HepG2 (cell line): ENCODE measurements at regions not wholly inside any gene's neighbourhood (a gene's known extent, or its start where the extent isn't known, plus 50 kb on each side); places are given as distances from the start of the nearest gene placed in this dataset.

Experiments used
- ATAC-seq: fragments of 200-7000 bp; cut with Tn5 transposase; 3 replicates; pipeline ENCODE4 v1.9.1; 2020; ENCODE audit warnings: mild to moderate bottlenecking, moderate library complexity
- BruUV-seq: library from RNA; stranded (reverse); fragments of 400-500 nt; replicated peaks from 2 replicates; lab custom pipeline; 2021; lab: Mats Ljungman, UMichigan
- CTCF ChIA-PET: fragments of 300-600 bp; formaldehyde crosslinking; extraction: SDS; loops from one replicate; lab custom pipeline; 2021; ENCODE audit warnings: low total read pairs, inconsistent platforms, low intra/inter-chr PET ratio; lab: Yijun Ruan, JAX
- POLR2A ChIA-PET: fragments of 350-600 bp; sonication (Branson Sonifier 250); formaldehyde crosslinking; loops from one replicate; lab custom pipeline; 2020; ENCODE audit warnings: antibody characterized with exemption, inconsistent platforms; lab: Yijun Ruan, JAX
- DNase-seq: peaks from one replicate; pipeline ENCODE4 v3.0.0-alpha.2; 2015; ENCODE audit warnings: low spot score
- FAIRE-seq: peaks from 3 replicates; lab custom pipeline; 2011; peaks lifted over from hg19 to GRCh38; lab: Jason Lieb, UNC
- H2AFZ ChIP-seq: one replicate; pipeline ENCODE4 v1.6.1; 2011; ENCODE audit warnings: low read length, inconsistent platforms
- H3K27ac ChIP-seq: fragments of 300-600 bp; 3 replicates; pipeline ENCODE4 v1.8.0; 2011; ENCODE audit warnings: mixed run types, mild to moderate bottlenecking, mixed read lengths, low read length, inconsistent platforms; ENCODE audit not compliant: insufficient read depth; ENCODE audit errors: extremely low read length
- H3K27me3 ChIP-seq, 2 experiments: fragments of 200-600 bp in 1 of 2; 2 replicates in 1 of 2; 3 replicates in 1 of 2; pipeline versions ENCODE4 v1.6.0 to v1.8.0; 2011; ENCODE audit warnings: low read length in 2 of 2, mild to moderate bottlenecking in 2 of 2, moderate library complexity in 2 of 2, inconsistent platforms in 1 of 2; ENCODE audit not compliant: insufficient read depth in 2 of 2, control insufficient read depth in 1 of 2
- H3K36me3 ChIP-seq, 2 experiments: fragments of 200-600 bp in 1 of 2; replicated peaks in 1 of 2; 2 replicates in 1 of 2; 3 replicates in 1 of 2; pipeline versions ENCODE4 v1.5.1 to v1.8.0; 2011; ENCODE audit warnings: low read length in 2 of 2, inconsistent platforms in 1 of 2; ENCODE audit not compliant: insufficient read depth in 2 of 2, control insufficient read depth in 1 of 2
- H3K4me1 ChIP-seq: 2 replicates; pipeline ENCODE4 v1.5.1; 2012; ENCODE audit warnings: low read length, inconsistent platforms; ENCODE audit not compliant: insufficient read depth
- H3K4me2 ChIP-seq: 2 replicates; pipeline ENCODE4 v1.6.0; 2011; ENCODE audit warnings: low read depth, low read length, inconsistent platforms
- H3K4me3 ChIP-seq, 3 experiments: fragments of 200-600 bp in 1 of 3; sonication (generic), shearing (Covaris generic) in 1 of 3; replicated peaks in 1 of 3; 2 replicates each; pipeline ENCODE4 v1.5.1; 2011 to 2016; ENCODE audit warnings: low read length in 3 of 3, inconsistent platforms in 2 of 3, low read depth in 2 of 3, mild to moderate bottlenecking in 2 of 3, control low read depth in 1 of 3, mixed read lengths in 1 of 3; ENCODE audit not compliant: insufficient read depth in 1 of 3
- H3K79me2 ChIP-seq: one replicate; pipeline ENCODE4 v1.6.1; 2011; ENCODE audit warnings: low read length, inconsistent platforms; ENCODE audit not compliant: insufficient read depth
- H3K9ac ChIP-seq: 2 replicates; pipeline ENCODE4 v1.6.0; 2011; ENCODE audit warnings: mild to moderate bottlenecking, low read depth, low read length, inconsistent platforms; ENCODE audit not compliant: insufficient read depth
- H3K9me3 ChIP-seq: 2 replicates; pipeline ENCODE4 v1.5.1; 2012; ENCODE audit warnings: mild to moderate bottlenecking, low read length
- H4K20me1 ChIP-seq: 2 replicates; pipeline ENCODE4 v1.6.0; 2011; ENCODE audit warnings: inconsistent platforms, mild to moderate bottlenecking, low read length, moderate library complexity; ENCODE audit not compliant: insufficient read depth
- PRPF4 ChIP-seq: fragments of 200-400 bp; formaldehyde crosslinking; IDR thresholded peaks from 2 replicates; pipeline ENCODE4 v1.6.1; 2016; ENCODE audit warnings: low read length, low read depth; ENCODE audit not compliant: poor library complexity, severe bottlenecking
- ZNF850 ChIP-seq: sonication (generic); formaldehyde crosslinking; conservative IDR thresholded peaks from 2 replicates; pipeline ENCODE4 v1.9.0; 2021; ENCODE audit warnings: mild to moderate bottlenecking, missing genetic modification reagents
- WGBS: methylation state at CpG from one replicate; pipeline ENCODE4 v1.1.6; 2017; ENCODE audit warnings: low lambda C conversion rate; 5-methylcytosine and 5-hydroxymethylcytosine counted together
- in situ Hi-C: cut with HindIII; loops from 2 replicates; pipeline ENCODE4 v1.10.0; 2017; ENCODE audit warnings: low pct_unique_long_range_greater_than_20kb; ENCODE audit not compliant: extremely low pct_ligation_motif_present
- intact Hi-C: fragments of 100-400 bp; cut with micrococcal nuclease; formaldehyde crosslinking; loops from one replicate; pipeline ENCODE4 v1.10.0; 2022; ENCODE audit not compliant: unreplicated experiment
- TF ChIP-seq, protein P1 (sequence below): sonication (generic); formaldehyde crosslinking; IDR thresholded peaks from 2 replicates; pipeline ENCODE4 v1.5.0; 2020; ENCODE audit warnings: mild to moderate bottlenecking, missing genetic modification reagents, borderline replicate concordance
- TF ChIP-seq, protein P2 (sequence below): sonication (generic); formaldehyde crosslinking; IDR thresholded peaks from 2 replicates; pipeline ENCODE4 v1.5.0; 2020; ENCODE audit warnings: missing genetic modification reagents, mild to moderate bottlenecking, borderline replicate concordance
- TF ChIP-seq, protein P3 (sequence below): sonication (generic); formaldehyde crosslinking; IDR thresholded peaks from 2 replicates; pipeline ENCODE4 v1.8.1; 2023; ENCODE audit warnings: missing genetic modification reagents, inconsistent platforms, borderline replicate concordance

DNA sequence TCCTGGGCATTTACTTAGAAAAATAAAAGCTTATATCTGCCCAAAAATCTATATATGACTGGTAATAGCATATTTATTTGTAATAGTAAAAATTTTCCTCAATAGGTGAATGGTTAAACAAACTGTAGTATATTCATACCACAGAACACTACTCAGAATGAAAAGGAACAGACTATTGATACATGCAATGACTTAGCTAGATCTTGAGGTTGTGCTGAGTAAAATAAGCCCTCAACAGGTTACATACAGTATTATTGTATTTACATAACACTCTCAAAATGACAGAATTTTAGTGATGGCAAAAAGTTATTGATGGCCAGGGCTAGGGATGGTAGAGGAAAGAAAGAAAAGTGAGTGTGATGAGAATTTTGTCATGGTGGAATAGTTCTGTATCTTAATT, 178.4 kb downstream of the BMP4 start:
- POLR2A ChIA-PET: no interaction called here
- Histone ChIP-seq H4K20me1 (no peaks in the 10 kb centered on the region), H3K27me3 (no peaks in the 10 kb centered on the region), H3K36me3 (no peaks in the 10 kb centered on the region), H2AFZ (no peak overlapping the region), H3K27ac (no peak overlapping the region), H3K4me1 (no peaks in the 10 kb centered on the region), H3K79me2 (no peaks in the 10 kb centered on the region), H3K4me2 (no peak overlapping the region), H3K4me3 (no peak overlapping the region), H3K9ac (no peak overlapping the region), H3K9me3 (no peaks in the 10 kb centered on the region)
- in situ Hi-C loops (no loop called here), intact Hi-C loops (loop anchor here (2.0 kb wide), 1 partner anchor 27 kb away; no protein-coding TSS in a partner anchor)
- BruUV-seq: no TSS peak
- CTCF ChIA-PET: no interaction called here
- FAIRE-seq (no peak), ATAC-seq (no peak), DNase-seq (no peak)
- TF ChIP-seq PRPF4: no peak

DNA sequence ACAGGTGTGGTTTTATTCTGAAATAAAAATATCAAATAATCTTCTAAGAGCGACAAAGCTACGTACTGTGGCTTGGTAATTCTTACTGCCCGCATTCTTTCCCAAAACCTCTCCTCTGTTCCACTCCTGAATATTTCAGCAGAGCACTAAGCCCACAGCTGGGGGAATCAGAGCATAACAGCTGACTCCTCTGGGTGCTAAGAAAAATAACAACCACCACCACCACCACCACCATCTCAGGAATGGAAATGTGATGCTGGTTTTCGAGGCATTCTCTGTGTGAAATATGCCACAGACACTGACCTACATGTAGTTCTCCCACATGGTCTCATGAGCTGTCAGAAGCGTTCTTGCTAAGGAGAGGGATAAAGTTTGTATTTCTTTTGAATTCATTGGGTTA, 183.7 kb downstream of the BMP4 start:
- FAIRE-seq: no peak
- POLR2A ChIA-PET: no interaction called here
- in situ Hi-C loops: no loop called here
- TF ChIP-seq, protein P1, sequence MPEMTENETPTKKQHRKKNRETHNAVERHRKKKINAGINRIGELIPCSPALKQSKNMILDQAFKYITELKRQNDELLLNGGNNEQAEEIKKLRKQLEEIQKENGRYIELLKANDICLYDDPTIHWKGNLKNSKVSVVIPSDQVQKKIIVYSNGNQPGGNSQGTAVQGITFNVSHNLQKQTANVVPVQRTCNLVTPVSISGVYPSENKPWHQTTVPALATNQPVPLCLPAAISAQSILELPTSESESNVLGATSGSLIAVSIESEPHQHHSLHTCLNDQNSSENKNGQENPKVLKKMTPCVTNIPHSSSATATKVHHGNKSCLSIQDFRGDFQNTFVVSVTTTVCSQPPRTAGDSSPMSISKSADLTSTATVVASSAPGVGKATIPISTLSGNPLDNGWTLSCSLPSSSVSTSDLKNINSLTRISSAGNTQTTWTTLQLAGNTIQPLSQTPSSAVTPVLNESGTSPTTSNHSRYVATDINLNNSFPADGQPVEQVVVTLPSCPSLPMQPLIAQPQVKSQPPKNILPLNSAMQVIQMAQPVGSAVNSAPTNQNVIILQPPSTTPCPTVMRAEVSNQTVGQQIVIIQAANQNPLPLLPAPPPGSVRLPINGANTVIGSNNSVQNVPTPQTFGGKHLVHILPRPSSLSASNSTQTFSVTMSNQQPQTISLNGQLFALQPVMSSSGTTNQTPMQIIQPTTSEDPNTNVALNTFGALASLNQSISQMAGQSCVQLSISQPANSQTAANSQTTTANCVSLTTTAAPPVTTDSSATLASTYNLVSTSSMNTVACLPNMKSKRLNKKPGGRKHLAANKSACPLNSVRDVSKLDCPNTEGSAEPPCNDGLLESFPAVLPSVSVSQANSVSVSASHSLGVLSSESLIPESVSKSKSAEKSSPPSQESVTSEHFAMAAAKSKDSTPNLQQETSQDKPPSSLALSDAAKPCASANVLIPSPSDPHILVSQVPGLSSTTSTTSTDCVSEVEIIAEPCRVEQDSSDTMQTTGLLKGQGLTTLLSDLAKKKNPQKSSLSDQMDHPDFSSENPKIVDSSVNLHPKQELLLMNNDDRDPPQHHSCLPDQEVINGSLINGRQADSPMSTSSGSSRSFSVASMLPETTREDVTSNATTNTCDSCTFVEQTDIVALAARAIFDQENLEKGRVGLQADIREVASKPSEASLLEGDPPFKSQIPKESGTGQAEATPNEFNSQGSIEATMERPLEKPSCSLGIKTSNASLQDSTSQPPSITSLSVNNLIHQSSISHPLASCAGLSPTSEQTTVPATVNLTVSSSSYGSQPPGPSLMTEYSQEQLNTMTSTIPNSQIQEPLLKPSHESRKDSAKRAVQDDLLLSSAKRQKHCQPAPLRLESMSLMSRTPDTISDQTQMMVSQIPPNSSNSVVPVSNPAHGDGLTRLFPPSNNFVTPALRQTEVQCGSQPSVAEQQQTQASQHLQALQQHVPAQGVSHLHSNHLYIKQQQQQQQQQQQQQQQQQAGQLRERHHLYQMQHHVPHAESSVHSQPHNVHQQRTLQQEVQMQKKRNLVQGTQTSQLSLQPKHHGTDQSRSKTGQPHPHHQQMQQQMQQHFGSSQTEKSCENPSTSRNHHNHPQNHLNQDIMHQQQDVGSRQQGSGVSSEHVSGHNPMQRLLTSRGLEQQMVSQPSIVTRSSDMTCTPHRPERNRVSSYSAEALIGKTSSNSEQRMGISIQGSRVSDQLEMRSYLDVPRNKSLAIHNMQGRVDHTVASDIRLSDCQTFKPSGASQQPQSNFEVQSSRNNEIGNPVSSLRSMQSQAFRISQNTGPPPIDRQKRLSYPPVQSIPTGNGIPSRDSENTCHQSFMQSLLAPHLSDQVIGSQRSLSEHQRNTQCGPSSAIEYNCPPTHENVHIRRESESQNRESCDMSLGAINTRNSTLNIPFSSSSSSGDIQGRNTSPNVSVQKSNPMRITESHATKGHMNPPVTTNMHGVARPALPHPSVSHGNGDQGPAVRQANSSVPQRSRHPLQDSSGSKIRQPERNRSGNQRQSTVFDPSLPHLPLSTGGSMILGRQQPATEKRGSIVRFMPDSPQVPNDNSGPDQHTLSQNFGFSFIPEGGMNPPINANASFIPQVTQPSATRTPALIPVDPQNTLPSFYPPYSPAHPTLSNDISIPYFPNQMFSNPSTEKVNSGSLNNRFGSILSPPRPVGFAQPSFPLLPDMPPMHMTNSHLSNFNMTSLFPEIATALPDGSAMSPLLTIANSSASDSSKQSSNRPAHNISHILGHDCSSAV (CRISPR knock-in tag): no peak
- no peak for TF ChIP-seq ZNF850 (CRISPR knock-in tag)
- TF ChIP-seq, protein P2, sequence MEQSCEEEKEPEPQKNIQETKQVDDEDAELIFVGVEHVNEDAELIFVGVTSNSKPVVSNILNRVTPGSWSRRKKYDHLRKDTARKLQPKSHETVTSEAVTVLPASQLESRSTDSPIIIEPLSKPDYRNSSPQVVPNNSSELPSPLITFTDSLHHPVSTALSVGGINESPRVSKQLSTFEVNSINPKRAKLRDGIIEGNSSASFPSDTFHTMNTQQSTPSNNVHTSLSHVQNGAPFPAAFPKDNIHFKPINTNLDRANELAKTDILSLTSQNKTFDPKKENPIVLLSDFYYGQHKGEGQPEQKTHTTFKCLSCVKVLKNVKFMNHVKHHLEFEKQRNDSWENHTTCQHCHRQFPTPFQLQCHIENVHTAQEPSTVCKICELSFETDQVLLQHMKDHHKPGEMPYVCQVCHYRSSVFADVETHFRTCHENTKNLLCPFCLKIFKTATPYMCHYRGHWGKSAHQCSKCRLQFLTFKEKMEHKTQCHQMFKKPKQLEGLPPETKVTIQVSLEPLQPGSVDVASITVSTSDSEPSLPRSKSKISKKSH (CRISPR knock-in tag): no peak
- TF ChIP-seq, protein P3, sequence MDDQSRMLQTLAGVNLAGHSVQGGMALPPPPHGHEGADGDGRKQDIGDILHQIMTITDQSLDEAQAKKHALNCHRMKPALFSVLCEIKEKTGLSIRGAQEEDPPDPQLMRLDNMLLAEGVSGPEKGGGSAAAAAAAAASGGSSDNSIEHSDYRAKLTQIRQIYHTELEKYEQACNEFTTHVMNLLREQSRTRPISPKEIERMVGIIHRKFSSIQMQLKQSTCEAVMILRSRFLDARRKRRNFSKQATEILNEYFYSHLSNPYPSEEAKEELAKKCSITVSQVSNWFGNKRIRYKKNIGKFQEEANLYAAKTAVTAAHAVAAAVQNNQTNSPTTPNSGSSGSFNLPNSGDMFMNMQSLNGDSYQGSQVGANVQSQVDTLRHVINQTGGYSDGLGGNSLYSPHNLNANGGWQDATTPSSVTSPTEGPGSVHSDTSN (CRISPR knock-in tag): no peak

More for the DNA sequence above, 183.7 kb downstream of the BMP4 start:
- Histone ChIP-seq H3K27me3 (no peaks in the 10 kb centered on the region), H3K4me3 (no peak overlapping the region), H3K36me3 (no peaks in the 10 kb centered on the region), H3K4me1 (no peaks in the 10 kb centered on the region), H3K27ac (no peak overlapping the region), H3K4me2 (no peak overlapping the region), H3K79me2 (no peaks in the 10 kb centered on the region), H2AFZ (no peak overlapping the region), H4K20me1 (no peaks in the 10 kb centered on the region), H3K9ac (no peak overlapping the region), H3K9me3 (no peaks in the 10 kb centered on the region)
- ATAC-seq (no peak), DNase-seq (no peak)
- BruUV-seq: no TSS peak
- WGBS: 95% methylated on average over 5 of the region's 5 CpGs
- intact Hi-C loops: no loop called here
- CTCF ChIA-PET: no interaction called here
